IPS-15b (cell line): ENCODE measurements at regions not wholly inside any gene's neighbourhood (a gene's known extent, or its start where the extent isn't known, plus 50 kb on each side); places are given as distances from the start of the nearest gene placed in this dataset.

Source experiments
- H3K27me3 ChIP-seq: one replicate; pipeline ENCODE4 v1.6.1; 2013; ENCODE audit warnings: low read length; ENCODE audit not compliant: control insufficient read depth, insufficient read depth
- H3K36me3 ChIP-seq: one replicate; pipeline ENCODE4 v1.6.1; 2013; ENCODE audit warnings: low read length; ENCODE audit not compliant: control insufficient read depth, insufficient read depth
- H3K4me1 ChIP-seq: one replicate; pipeline ENCODE4 v1.6.1; 2013; ENCODE audit warnings: mild to moderate bottlenecking, low read length; ENCODE audit not compliant: control insufficient read depth, insufficient read depth
- H3K4me3 ChIP-seq: one replicate; pipeline ENCODE4 v1.5.1; 2013; ENCODE audit warnings: low read depth, low read length
- H3K9ac ChIP-seq: one replicate; pipeline ENCODE4 v1.6.1; 2013; ENCODE audit warnings: low read depth, mild to moderate bottlenecking, low read length
- H3K9me3 ChIP-seq: one replicate; pipeline ENCODE4 v1.6.1; 2013; ENCODE audit warnings: mild to moderate bottlenecking, low read length; ENCODE audit not compliant: control insufficient read depth, insufficient read depth

- H3K9me3 ChIP-seq, result no peaks in the 10 kb centered on the region
- H3K36me3 ChIP-seq, result no peaks in the 10 kb centered on the region
- no peaks in the 10 kb centered on the region for H3K27me3 ChIP-seq
- peaks cover 11% of the 10 kb centered on the region for H3K4me1 ChIP-seq
- H3K4me3 ChIP-seq, result no peak overlapping the region
- no peak overlapping the region for H3K9ac ChIP-seq
Measured at GRCh38 chr9:20191228-20191840, 402.5 kb upstream of the SLC24A2 start.

GRCh38 chr9:20189871-20190270 lies 401.0 kb upstream of the SLC24A2 start:
- Histone ChIP-seq H3K9ac (no peak overlapping the region), H3K27me3 (no peaks in the 10 kb centered on the region), H3K4me3 (no peak overlapping the region), H3K9me3 (no peaks in the 10 kb centered on the region), H3K36me3 (no peaks in the 10 kb centered on the region), H3K4me1 (peaks cover 11% of the 10 kb centered on the region)

DNA sequence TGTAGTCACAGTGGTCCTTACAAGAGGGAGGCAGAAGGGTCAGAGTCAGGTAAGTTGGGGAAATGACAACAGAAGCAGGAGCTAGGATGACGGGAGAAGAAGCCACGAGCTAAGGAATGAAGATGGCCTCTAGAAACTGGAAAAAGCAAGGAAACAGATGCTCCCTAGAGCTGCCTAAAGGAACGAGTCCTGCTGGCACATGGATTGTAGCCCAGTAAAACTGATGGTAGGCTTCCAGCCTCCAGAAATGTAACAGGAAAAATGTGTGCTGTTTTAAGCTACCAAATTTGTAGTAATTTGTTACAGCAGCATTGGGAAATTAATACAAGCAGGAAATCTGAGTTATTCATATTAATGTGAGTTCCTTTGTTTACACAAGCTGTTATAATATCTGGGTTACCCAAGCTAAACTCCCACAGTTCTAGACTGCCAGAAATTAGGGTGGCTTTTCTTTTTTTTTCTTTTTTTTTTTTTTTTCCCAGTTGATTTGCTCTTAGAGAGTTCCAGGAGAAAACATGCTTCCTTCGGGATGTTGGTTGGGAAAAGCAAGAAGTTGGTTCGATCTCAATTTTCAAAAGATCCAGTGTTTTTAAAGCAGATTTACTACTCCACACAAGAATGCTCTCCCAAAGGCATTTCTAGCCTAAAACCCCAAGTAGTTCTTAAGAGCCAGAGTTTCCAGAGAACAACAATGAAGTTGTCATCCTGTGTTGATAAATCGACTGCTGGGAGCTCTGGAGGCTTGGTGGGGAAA lies 400.0 kb upstream of the SLC24A2 start:
- Histone ChIP-seq H3K36me3 (no peaks in the 10 kb centered on the region), H3K27me3 (no peaks in the 10 kb centered on the region), H3K9me3 (no peaks in the 10 kb centered on the region), H3K9ac (no peak overlapping the region), H3K4me3 (no peak overlapping the region), H3K4me1 (peaks cover 11% of the 10 kb centered on the region)

DNA sequence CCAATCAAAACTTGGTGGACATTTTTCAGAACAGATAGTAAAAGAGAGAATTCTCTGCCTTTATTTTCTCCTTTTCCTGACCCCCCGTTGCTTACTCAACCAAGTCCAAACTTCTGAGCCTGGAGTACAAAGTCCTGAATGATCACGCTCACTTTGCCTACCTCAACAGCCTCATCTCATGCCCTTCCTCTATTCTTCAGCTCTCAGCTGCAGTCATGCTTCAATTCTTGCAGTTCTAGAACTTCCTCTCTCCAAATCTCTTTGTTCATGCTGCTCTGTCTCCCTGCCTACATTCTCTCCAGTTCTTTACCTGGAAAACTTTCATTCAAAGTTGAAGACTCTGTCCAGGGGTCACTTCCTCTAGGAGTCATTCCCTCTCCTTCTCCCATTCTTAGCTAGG lies 398.5 kb upstream of the SLC24A2 start:
- no peak overlapping the region for H3K4me3 ChIP-seq
- H3K9ac ChIP-seq, result no peak overlapping the region
- H3K27me3 ChIP-seq, result no peaks in the 10 kb centered on the region
- no peaks in the 10 kb centered on the region for H3K36me3 ChIP-seq
- H3K9me3 ChIP-seq, result no peaks in the 10 kb centered on the region
- peaks cover 11% of the 10 kb centered on the region for H3K4me1 ChIP-seq

DNA sequence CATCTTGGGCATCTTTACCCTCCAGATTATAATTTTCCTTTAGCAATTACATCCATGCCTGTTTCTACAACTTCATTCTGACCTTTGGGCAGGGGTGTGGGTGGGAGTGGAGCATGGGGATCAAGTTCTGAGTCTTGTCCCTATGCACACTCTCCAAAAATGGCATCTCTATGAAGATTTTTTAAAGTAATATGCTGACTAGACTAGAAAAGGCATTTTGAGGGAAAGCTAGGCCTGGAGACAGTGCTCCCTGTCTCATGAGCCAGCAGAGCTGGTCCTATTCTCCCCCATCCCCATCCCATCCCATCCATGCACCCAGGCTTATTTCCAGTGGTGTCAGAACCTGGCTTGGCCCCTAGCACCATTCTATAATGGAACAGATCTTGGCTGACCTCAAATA lies 398.0 kb upstream of the SLC24A2 start:
- no peaks in the 10 kb centered on the region for H3K9me3 ChIP-seq
- H3K4me1 ChIP-seq, result peaks cover 11% of the 10 kb centered on the region
- H3K9ac ChIP-seq, result no peak overlapping the region
- no peaks in the 10 kb centered on the region for H3K27me3 ChIP-seq
- no peak overlapping the region for H3K4me3 ChIP-seq
- H3K36me3 ChIP-seq, result no peaks in the 10 kb centered on the region

DNA sequence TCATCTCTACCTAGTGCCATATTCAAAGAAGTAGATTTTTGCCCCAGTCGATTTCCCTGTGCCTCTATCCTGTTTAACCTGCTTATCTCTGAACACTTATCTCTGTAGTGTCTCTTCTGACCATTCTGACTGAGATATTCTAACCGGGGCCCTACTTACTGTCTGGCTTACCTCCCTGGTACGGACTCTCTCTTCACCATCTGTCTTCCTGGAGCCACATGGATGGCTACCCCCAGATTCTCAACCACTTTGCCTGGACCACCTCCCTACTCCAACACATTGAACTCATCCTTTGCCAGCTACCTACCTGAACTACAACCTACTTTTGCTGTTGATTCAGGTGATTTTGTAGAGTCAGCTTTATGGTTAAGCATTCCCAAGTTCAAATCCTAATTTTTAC lies 397.4 kb upstream of the SLC24A2 start:
- H3K9ac ChIP-seq, result no peak overlapping the region
- H3K27me3 ChIP-seq, result no peaks in the 10 kb centered on the region
- no peak overlapping the region for H3K4me3 ChIP-seq

GRCh38 chr9:20184541-20184940 lies 395.7 kb upstream of the SLC24A2 start:
- no peaks in the 10 kb centered on the region for H3K27me3 ChIP-seq
- no peaks in the 10 kb centered on the region for H3K9me3 ChIP-seq
- H3K36me3 ChIP-seq, result no peaks in the 10 kb centered on the region
- H3K9ac ChIP-seq, result no peak overlapping the region
- H3K4me3 ChIP-seq, result no peak overlapping the region
- peaks cover 4% of the 10 kb centered on the region for H3K4me1 ChIP-seq

More for the DNA sequence above, 397.4 kb upstream of the SLC24A2 start:
- no peaks in the 10 kb centered on the region for H3K9me3 ChIP-seq
- peaks cover 11% of the 10 kb centered on the region for H3K4me1 ChIP-seq
- H3K36me3 ChIP-seq, result no peaks in the 10 kb centered on the region

- H3K27me3 ChIP-seq, result no peaks in the 10 kb centered on the region
Measured at GRCh38 chr9:20178679-20179078, 389.8 kb upstream of the SLC24A2 start.

GRCh38 chr9:20178197-20178596 lies 389.4 kb upstream of the SLC24A2 start:
- H3K9ac ChIP-seq, result no peak overlapping the region

More at GRCh38 chr9:20178679-20179078, 389.8 kb upstream of the SLC24A2 start:
- Histone ChIP-seq H3K36me3 (no peaks in the 10 kb centered on the region), H3K4me3 (no peak overlapping the region), H3K9me3 (no peaks in the 10 kb centered on the region), H3K9ac (no peak overlapping the region), H3K4me1 (no peaks in the 10 kb centered on the region)

GRCh38 chr9:20170122-20170521 lies 381.3 kb upstream of the SLC24A2 start:
- no peak overlapping the region for H3K4me3 ChIP-seq
- H3K36me3 ChIP-seq, result no peaks in the 10 kb centered on the region
- no peaks in the 10 kb centered on the region for H3K4me1 ChIP-seq
- no peaks in the 10 kb centered on the region for H3K27me3 ChIP-seq
- no peak overlapping the region for H3K9ac ChIP-seq
- no peaks in the 10 kb centered on the region for H3K9me3 ChIP-seq

More at GRCh38 chr9:20178197-20178596, 389.4 kb upstream of the SLC24A2 start:
- H3K9me3 ChIP-seq, result no peaks in the 10 kb centered on the region
- H3K4me1 ChIP-seq, result no peaks in the 10 kb centered on the region
- H3K4me3 ChIP-seq, result no peak overlapping the region
- no peaks in the 10 kb centered on the region for H3K27me3 ChIP-seq
- H3K36me3 ChIP-seq, result no peaks in the 10 kb centered on the region

DNA sequence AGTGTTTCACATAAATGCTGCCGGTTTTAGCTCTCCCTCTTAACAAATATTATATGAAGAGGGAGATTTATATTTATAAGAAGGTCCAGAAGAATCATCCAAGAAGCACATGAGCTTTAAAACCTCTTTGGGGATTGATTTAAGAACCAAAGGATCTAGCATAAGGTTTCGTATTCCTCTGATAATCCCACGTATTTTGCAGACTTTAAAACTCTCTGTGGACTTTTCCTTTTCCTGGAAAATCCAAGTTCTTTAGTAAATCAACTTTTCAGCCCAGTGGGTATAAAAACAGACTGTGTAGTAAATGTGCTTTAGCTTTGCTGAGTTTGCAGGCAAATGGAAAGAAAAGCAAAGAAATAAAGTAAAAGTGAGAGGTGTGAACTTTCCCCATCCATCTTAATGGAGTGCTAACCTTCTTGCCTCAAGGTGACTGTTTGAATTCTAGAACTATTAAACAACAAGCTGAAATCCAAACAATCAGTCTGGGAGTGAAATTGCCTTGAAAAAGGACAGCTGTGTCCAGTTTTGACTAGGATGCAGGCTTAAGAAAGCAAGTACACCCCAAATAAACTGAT lies 363.4 kb upstream of the SLC24A2 start:
- no peaks in the 10 kb centered on the region for H3K9me3 ChIP-seq
- no peaks in the 10 kb centered on the region for H3K27me3 ChIP-seq
- H3K36me3 ChIP-seq, result no peaks in the 10 kb centered on the region
- no peaks in the 10 kb centered on the region for H3K4me1 ChIP-seq
- no peak overlapping the region for H3K4me3 ChIP-seq
- H3K9ac ChIP-seq, result no peak overlapping the region

DNA sequence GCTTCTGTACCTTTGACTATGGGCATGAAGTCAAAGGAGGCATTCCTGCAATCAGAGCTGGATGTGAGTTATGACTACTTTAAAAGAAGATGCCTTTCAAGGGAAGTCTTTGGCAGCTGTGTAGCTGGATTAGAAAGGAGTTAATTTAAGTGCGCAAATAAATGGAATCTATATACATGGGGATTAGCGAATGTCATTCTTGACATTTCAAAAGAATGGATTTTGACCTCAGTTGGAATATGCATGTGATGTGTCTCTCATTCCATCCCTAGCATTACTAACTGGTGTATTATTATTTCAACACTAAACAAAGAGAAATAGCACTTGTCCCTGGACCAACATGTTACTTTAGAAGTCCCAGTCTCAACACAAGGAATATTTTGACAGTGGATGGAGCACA lies 359.6 kb upstream of the SLC24A2 start:
- Histone ChIP-seq H3K36me3 (no peaks in the 10 kb centered on the region), H3K27me3 (no peaks in the 10 kb centered on the region), H3K9me3 (no peaks in the 10 kb centered on the region), H3K9ac (no peak overlapping the region), H3K4me1 (no peaks in the 10 kb centered on the region), H3K4me3 (no peak overlapping the region)
